Parathyroid adenoma (tissue), 2 donors: ENCODE measurements at regions not wholly inside any gene's neighbourhood (a gene's known extent, or its start where the extent isn't known, plus 50 kb on each side); places are given as distances from the start of the nearest gene placed in this dataset.

Source experiments
- H2AFZ ChIP-seq: fragments of 300-600 bp; sonication (generic); one replicate; pipeline ENCODE4 v1.7.0; 2017; ENCODE audit warnings: antibody characterized with exemption, mild to moderate bottlenecking
- H3K27ac ChIP-seq: fragments of 300-600 bp; sonication (generic); one replicate; pipeline ENCODE4 v1.7.0; 2017
- H3K27me3 ChIP-seq: fragments of 300-600 bp; sonication (generic); one replicate; pipeline ENCODE4 v1.7.0; 2017; ENCODE audit warnings: low read length; ENCODE audit not compliant: control insufficient read depth, insufficient read depth
- H3K36me3 ChIP-seq: fragments of 300-600 bp; sonication (generic); one replicate; pipeline ENCODE4 v1.7.0; 2017; ENCODE audit warnings: low read length; ENCODE audit not compliant: control insufficient read depth, insufficient read depth
- H3K4me1 ChIP-seq: fragments of 300-600 bp; sonication (generic); one replicate; pipeline ENCODE4 v1.7.0; 2017; ENCODE audit warnings: control low read depth
- H3K4me2 ChIP-seq: fragments of 300-600 bp; sonication (generic); one replicate; pipeline ENCODE4 v1.7.0; 2017; ENCODE audit warnings: low read length
- H3K4me3 ChIP-seq: fragments of 300-600 bp; sonication (generic); one replicate; pipeline ENCODE4 v1.7.0; 2017; ENCODE audit warnings: low read depth, low read length
- H3K79me2 ChIP-seq: fragments of 300-600 bp; sonication (generic); one replicate; pipeline ENCODE4 v1.7.0; 2017; ENCODE audit warnings: control low read depth
- H3K9ac ChIP-seq: fragments of 300-600 bp; sonication (generic); one replicate; pipeline ENCODE4 v1.7.0; 2017; ENCODE audit warnings: mild to moderate bottlenecking
- H3K9me3 ChIP-seq: fragments of 300-600 bp; sonication (generic); one replicate; pipeline ENCODE4 v1.7.0; 2017; ENCODE audit warnings: low read length; ENCODE audit not compliant: control insufficient read depth
- CTCF ChIP-seq: fragments of 300-600 bp; sonication (generic); IDR thresholded peaks from one replicate; pipeline ENCODE4 v1.7.0; 2017; ENCODE audit warnings: antibody characterized with exemption, mild to moderate bottlenecking
- donor health status: primary hyperparathyroidism.

- H3K36me3 ChIP-seq = no peaks in the 10 kb centered on the region
- no peak overlapping the region for H3K9ac ChIP-seq
- H3K9me3 ChIP-seq = no peaks in the 10 kb centered on the region
- no peaks in the 10 kb centered on the region for H3K27me3 ChIP-seq
- no peak overlapping the region for H3K4me2 ChIP-seq
- H3K4me1 ChIP-seq = no peaks in the 10 kb centered on the region
- H3K27ac ChIP-seq = no peak overlapping the region
- H3K4me3 ChIP-seq = no peak overlapping the region
- no peaks in the 10 kb centered on the region for H3K79me2 ChIP-seq
- H2AFZ ChIP-seq = no peak overlapping the region
- no peak for TF ChIP-seq CTCF
These were observed 812.3 kb downstream of the CDH11 start for GRCh38 chr16:64309398-64310110.

- H3K79me2 ChIP-seq = no peaks in the 10 kb centered on the region
- no peaks in the 10 kb centered on the region for H3K4me1 ChIP-seq
- no peaks in the 10 kb centered on the region for H3K27me3 ChIP-seq
- H3K27ac ChIP-seq = no peak overlapping the region
- TF ChIP-seq CTCF = no peak
- no peak overlapping the region for H3K9ac ChIP-seq
- H3K4me2 ChIP-seq = no peak overlapping the region
- no peaks in the 10 kb centered on the region for H3K9me3 ChIP-seq
- H3K4me3 ChIP-seq = no peak overlapping the region
- H3K36me3 ChIP-seq = no peaks in the 10 kb centered on the region
- no peak overlapping the region for H2AFZ ChIP-seq
These were observed 813.1 kb downstream of the CDH11 start for GRCh38 chr16:64308721-64309120.

- Histone ChIP-seq H3K27me3 (no peaks in the 10 kb centered on the region), H3K4me1 (no peaks in the 10 kb centered on the region), H3K9ac (no peak overlapping the region), H2AFZ (no peak overlapping the region), H3K4me2 (no peak overlapping the region), H3K27ac (no peak overlapping the region), H3K36me3 (no peaks in the 10 kb centered on the region), H3K9me3 (no peaks in the 10 kb centered on the region), H3K4me3 (no peak overlapping the region), H3K79me2 (no peaks in the 10 kb centered on the region)
- no peak for TF ChIP-seq CTCF
These were observed 814.4 kb downstream of the CDH11 start for GRCh38 chr16:64307431-64307830.

- Histone ChIP-seq H3K4me1 (no peaks in the 10 kb centered on the region), H3K27ac (no peak overlapping the region), H3K79me2 (no peaks in the 10 kb centered on the region), H3K9ac (no peak overlapping the region), H3K4me2 (no peak overlapping the region), H3K27me3 (no peaks in the 10 kb centered on the region), H3K36me3 (no peaks in the 10 kb centered on the region), H2AFZ (no peak overlapping the region), H3K4me3 (no peak overlapping the region), H3K9me3 (no peaks in the 10 kb centered on the region)
- no peak for TF ChIP-seq CTCF
These were observed 816.2 kb downstream of the CDH11 start for GRCh38 chr16:64305663-64306062.

- no peaks in the 10 kb centered on the region for H3K27me3 ChIP-seq
- no peaks in the 10 kb centered on the region for H3K4me1 ChIP-seq
- no peaks in the 10 kb centered on the region for H3K9me3 ChIP-seq
- no peak overlapping the region for H2AFZ ChIP-seq
- H3K79me2 ChIP-seq = no peaks in the 10 kb centered on the region
- H3K27ac ChIP-seq = no peak overlapping the region
- no peak overlapping the region for H3K4me3 ChIP-seq
- H3K9ac ChIP-seq = no peak overlapping the region
- H3K4me2 ChIP-seq = no peak overlapping the region
- H3K36me3 ChIP-seq = no peaks in the 10 kb centered on the region
- TF ChIP-seq CTCF = no peak
These were observed 816.9 kb downstream of the CDH11 start for GRCh38 chr16:64304951-64305350.
